Fibroblast of lung (primary cell): ENCODE measurements at regions not wholly inside any gene's neighbourhood (a gene's known extent, or its start where the extent isn't known, plus 50 kb on each side); places are given as distances from the start of the nearest gene placed in this dataset.

Experiments
- EZH2 ChIP-seq: IDR thresholded peaks from 2 replicates; pipeline ENCODE4 v1.5.1; 2012; ENCODE audit warnings: low read length, control low read depth, mild to moderate bottlenecking; ENCODE audit errors: missing control alignments
- TF ChIP-seq, protein P1 (sequence below), 2 donors: IDR thresholded peaks in 1 of 2; conservative IDR thresholded peaks in 1 of 2; 1 replicate in 1 of 2; 2 replicates in 1 of 2; pipeline ENCODE4 v1.5.1; 2011 to 2012; ENCODE audit warnings: low read length in 2 of 2, control low read depth in 1 of 2, inconsistent platforms in 1 of 2, low read depth in 1 of 2, mild to moderate bottlenecking in 1 of 2

DNA sequence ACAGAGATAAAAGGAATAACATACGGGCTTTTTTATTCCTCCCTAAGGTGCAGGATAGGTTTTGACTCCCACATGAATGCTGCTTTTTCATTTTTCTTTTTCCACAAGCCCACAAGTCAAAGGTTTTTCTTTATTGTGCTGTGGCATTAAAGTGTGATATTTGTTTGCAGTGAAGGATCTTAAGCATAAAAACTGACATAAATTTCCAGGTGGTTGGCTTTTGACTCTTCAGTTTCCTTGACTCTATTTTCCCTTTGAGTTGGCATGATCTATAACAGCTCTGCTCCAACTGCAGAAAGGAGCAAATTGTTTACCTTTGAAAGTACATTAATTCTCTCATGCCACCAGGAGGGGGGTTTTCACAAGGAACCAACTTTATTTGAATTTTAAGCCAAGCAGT lies 326.2 kb upstream of the FAM98A start:
- TF ChIP-seq, protein P1, sequence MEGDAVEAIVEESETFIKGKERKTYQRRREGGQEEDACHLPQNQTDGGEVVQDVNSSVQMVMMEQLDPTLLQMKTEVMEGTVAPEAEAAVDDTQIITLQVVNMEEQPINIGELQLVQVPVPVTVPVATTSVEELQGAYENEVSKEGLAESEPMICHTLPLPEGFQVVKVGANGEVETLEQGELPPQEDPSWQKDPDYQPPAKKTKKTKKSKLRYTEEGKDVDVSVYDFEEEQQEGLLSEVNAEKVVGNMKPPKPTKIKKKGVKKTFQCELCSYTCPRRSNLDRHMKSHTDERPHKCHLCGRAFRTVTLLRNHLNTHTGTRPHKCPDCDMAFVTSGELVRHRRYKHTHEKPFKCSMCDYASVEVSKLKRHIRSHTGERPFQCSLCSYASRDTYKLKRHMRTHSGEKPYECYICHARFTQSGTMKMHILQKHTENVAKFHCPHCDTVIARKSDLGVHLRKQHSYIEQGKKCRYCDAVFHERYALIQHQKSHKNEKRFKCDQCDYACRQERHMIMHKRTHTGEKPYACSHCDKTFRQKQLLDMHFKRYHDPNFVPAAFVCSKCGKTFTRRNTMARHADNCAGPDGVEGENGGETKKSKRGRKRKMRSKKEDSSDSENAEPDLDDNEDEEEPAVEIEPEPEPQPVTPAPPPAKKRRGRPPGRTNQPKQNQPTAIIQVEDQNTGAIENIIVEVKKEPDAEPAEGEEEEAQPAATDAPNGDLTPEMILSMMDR (conservative IDR thresholded peaks at IDR 0.05 in 1 of 2, IDR thresholded peaks at IDR 0.05 in 1 of 2; ENCODE audit: low read depth in 1 of 2, low read length in 2 of 2) = no peak
- no peak for TF ChIP-seq EZH2
